ENCODE measurements at regions not wholly inside any gene's neighbourhood (a gene's known extent, or its start where the extent isn't known, plus 50 kb on each side); places are given as distances from the start of the nearest gene placed in this dataset.

DNA sequence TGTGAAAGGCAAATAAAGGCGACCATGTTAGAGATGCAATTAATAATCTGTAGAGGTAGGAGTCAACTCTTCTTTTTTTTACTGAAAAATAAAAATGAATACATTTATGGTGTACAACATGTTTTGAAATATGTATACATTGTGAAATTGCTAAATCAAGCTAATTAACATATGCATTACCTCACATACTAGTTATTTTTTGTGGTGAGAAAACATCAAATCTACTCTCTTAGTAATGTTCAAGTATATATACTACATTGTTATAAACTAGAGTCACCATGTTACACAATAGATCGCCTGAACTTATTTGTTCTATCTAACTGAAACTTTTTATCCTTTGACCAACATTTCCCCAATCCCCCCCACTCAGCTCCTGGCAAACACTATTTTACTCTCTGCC, 143.2 kb downstream of the POU4F1 start:
- Histone ChIP-seq H3K79me2 (no peaks in the 10 kb centered on the region), H3K4me3 (ENCODE audit: low read depth, low read length) (no peak overlapping the region), H3K9me3 (ENCODE audit: control insufficient read depth, low read length) (no peaks in the 10 kb centered on the region), H3K4me2 (ENCODE audit: low read length) (no peak overlapping the region), H3K27me3 (ENCODE audit: control insufficient read depth, insufficient read depth, low read length) (no peaks in the 10 kb centered on the region), H3K9ac (no peak overlapping the region), H3K27ac (no peak overlapping the region), H2AFZ (no peak overlapping the region), H3K36me3 (ENCODE audit: control insufficient read depth, insufficient read depth, low read length) (no peaks in the 10 kb centered on the region), H3K4me1 (no peaks in the 10 kb centered on the region)
- TF ChIP-seq, protein P1, sequence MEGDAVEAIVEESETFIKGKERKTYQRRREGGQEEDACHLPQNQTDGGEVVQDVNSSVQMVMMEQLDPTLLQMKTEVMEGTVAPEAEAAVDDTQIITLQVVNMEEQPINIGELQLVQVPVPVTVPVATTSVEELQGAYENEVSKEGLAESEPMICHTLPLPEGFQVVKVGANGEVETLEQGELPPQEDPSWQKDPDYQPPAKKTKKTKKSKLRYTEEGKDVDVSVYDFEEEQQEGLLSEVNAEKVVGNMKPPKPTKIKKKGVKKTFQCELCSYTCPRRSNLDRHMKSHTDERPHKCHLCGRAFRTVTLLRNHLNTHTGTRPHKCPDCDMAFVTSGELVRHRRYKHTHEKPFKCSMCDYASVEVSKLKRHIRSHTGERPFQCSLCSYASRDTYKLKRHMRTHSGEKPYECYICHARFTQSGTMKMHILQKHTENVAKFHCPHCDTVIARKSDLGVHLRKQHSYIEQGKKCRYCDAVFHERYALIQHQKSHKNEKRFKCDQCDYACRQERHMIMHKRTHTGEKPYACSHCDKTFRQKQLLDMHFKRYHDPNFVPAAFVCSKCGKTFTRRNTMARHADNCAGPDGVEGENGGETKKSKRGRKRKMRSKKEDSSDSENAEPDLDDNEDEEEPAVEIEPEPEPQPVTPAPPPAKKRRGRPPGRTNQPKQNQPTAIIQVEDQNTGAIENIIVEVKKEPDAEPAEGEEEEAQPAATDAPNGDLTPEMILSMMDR (IDR thresholded peaks at IDR 0.05), result no peak

GRCh38 chr13:78443839-78444238, 159.5 kb downstream of the POU4F1 start:
- no peaks in the 10 kb centered on the region for H3K4me1 ChIP-seq
- no peak overlapping the region for H3K4me2 ChIP-seq (ENCODE audit: low read length)
- no peak overlapping the region for H3K4me3 ChIP-seq (ENCODE audit: low read depth, low read length)
- no peak overlapping the region for H3K9ac ChIP-seq
- H3K36me3 ChIP-seq (ENCODE audit: control insufficient read depth, insufficient read depth, low read length), result no peaks in the 10 kb centered on the region
- no peak overlapping the region for H2AFZ ChIP-seq
- no peaks in the 10 kb centered on the region for H3K27me3 ChIP-seq (ENCODE audit: control insufficient read depth, insufficient read depth, low read length)
- H3K79me2 ChIP-seq, result no peaks in the 10 kb centered on the region
- no peak overlapping the region for H3K27ac ChIP-seq
- TF ChIP-seq, protein P1 (IDR thresholded peaks at IDR 0.05), result no peak
- H3K9me3 ChIP-seq (ENCODE audit: control insufficient read depth, low read length), result no peaks in the 10 kb centered on the region

- Histone ChIP-seq H3K9ac (no peak overlapping the region), H3K4me2 (ENCODE audit: low read length) (no peak overlapping the region), H3K36me3 (ENCODE audit: control insufficient read depth, insufficient read depth, low read length) (no peaks in the 10 kb centered on the region), H3K79me2 (no peaks in the 10 kb centered on the region), H3K4me1 (no peaks in the 10 kb centered on the region), H3K27ac (no peak overlapping the region), H3K4me3 (ENCODE audit: low read depth, low read length) (no peak overlapping the region), H2AFZ (no peak overlapping the region), H3K27me3 (ENCODE audit: control insufficient read depth, insufficient read depth, low read length) (no peaks in the 10 kb centered on the region), H3K9me3 (ENCODE audit: control insufficient read depth, low read length) (no peaks in the 10 kb centered on the region)
- TF ChIP-seq, protein P1 (IDR thresholded peaks at IDR 0.05), result no peak
Observed at GRCh38 chr13:78437781-78438180, 165.6 kb downstream of the POU4F1 start.

GRCh38 chr13:78436311-78436710, 167.0 kb downstream of the POU4F1 start:
- H2AFZ ChIP-seq, result no peak overlapping the region
- H3K79me2 ChIP-seq, result no peaks in the 10 kb centered on the region
- H3K9me3 ChIP-seq (ENCODE audit: control insufficient read depth, low read length), result no peaks in the 10 kb centered on the region
- TF ChIP-seq, protein P1 (IDR thresholded peaks at IDR 0.05), result no peak
- H3K27me3 ChIP-seq (ENCODE audit: control insufficient read depth, insufficient read depth, low read length), result no peaks in the 10 kb centered on the region
- no peak overlapping the region for H3K27ac ChIP-seq
- H3K36me3 ChIP-seq (ENCODE audit: control insufficient read depth, insufficient read depth, low read length), result no peaks in the 10 kb centered on the region
- no peaks in the 10 kb centered on the region for H3K4me1 ChIP-seq
- H3K4me2 ChIP-seq (ENCODE audit: low read length), result no peak overlapping the region
- no peak overlapping the region for H3K4me3 ChIP-seq (ENCODE audit: low read depth, low read length)
- H3K9ac ChIP-seq, result no peak overlapping the region

DNA sequence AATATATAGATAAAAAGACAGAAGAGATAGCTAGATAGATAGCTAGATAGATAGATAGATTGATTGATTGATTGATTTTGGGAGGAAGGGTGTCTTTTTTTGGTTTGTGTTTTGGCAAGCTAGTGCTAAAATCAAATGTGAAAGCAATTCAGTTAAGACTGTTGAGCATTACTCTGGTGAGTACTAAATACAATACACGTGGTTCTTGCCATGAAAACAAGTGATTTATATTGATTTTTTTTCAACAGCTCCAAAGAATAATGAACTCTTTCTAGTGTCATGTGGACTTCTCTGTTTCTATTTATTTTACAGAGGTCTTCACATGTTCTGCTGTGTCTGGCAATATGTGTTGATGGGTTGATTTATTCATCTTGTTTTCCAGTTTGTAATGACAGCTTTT, 172.0 kb downstream of the POU4F1 start:
- Histone ChIP-seq H3K4me1 (no peaks in the 10 kb centered on the region), H3K4me2 (ENCODE audit: low read length) (no peak overlapping the region), H2AFZ (no peak overlapping the region), H3K4me3 (ENCODE audit: low read depth, low read length) (no peak overlapping the region), H3K27me3 (ENCODE audit: control insufficient read depth, insufficient read depth, low read length) (no peaks in the 10 kb centered on the region), H3K27ac (no peak overlapping the region), H3K9me3 (ENCODE audit: control insufficient read depth, low read length) (no peaks in the 10 kb centered on the region), H3K9ac (no peak overlapping the region), H3K79me2 (no peaks in the 10 kb centered on the region), H3K36me3 (ENCODE audit: control insufficient read depth, insufficient read depth, low read length) (no peaks in the 10 kb centered on the region)
- TF ChIP-seq, protein P1 (IDR thresholded peaks at IDR 0.05), result no peak

All from parathyroid adenoma (tissue), 2 donors.